ENCODE measurements at regions not wholly inside any gene's neighbourhood (a gene's known extent, or its start where the extent isn't known, plus 50 kb on each side); places are given as distances from the start of the nearest gene placed in this dataset.
"Not testable (repeated sequence)": the region's sequence is repeated elsewhere in the genome, so short reads cannot be mapped to it uniquely, and the experiment has no call there.

DNA sequence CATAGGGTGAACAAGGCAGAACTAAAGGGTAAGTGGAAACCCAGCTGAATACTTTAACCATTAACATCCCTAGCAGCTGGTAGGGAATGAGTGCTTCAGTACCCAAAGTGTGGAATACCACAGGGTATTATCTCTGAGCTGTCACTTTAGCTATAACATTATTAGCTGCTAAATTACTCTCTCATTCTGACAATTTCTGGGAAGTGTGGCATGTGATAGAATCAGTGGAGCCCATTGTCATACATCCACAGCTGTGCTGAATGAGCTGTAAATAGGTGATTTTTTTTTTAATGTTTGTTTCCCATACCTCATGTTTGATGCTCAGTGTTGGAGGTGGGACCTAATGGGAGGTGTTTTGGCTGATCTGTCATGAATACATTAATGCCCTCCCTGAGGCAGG, 894.3 kb downstream of the DIPK2A start:
- H3K27me3 ChIP-seq (ENCODE audit: control insufficient read depth, insufficient read depth, low read length): no peaks in the 10 kb centered on the region
- H3K9ac ChIP-seq (ENCODE audit: low read length): no peak overlapping the region
- no peaks in the 10 kb centered on the region for H3K36me3 ChIP-seq (ENCODE audit: control insufficient read depth, insufficient read depth, low read length)
- H3K4me3 ChIP-seq (ENCODE audit: low read length): no peak overlapping the region
- H3K27ac ChIP-seq (ENCODE audit: low read depth, low read length): no peak overlapping the region
- no peaks in the 10 kb centered on the region for H3K4me1 ChIP-seq (ENCODE audit: control insufficient read depth, insufficient read depth, low read length)

DNA sequence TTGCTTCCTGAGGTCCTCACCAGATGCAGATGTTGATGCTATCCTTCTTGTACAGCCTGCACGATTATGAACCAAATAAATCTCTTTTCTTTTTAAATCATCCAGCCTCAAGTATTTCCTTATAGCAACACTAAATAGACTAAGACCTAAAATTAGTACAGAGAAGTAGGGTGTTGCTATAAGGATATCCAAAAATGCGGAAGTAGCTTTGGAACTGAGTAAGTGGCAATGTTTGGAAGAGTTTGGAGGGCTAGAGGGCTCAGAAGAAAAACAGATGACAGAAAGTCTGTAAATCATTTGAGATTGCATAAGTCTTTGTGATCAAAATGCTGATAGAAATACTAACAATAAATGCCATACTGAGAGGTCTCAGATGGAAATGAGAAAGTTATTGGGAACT, 894.9 kb downstream of the DIPK2A start:
- H3K4me3 ChIP-seq (ENCODE audit: low read length): no peak overlapping the region
- H3K27me3 ChIP-seq (ENCODE audit: control insufficient read depth, insufficient read depth, low read length): no peaks in the 10 kb centered on the region
- no peaks in the 10 kb centered on the region for H3K4me1 ChIP-seq (ENCODE audit: control insufficient read depth, insufficient read depth, low read length)
- no peak overlapping the region for H3K9ac ChIP-seq (ENCODE audit: low read length)
- no peaks in the 10 kb centered on the region for H3K36me3 ChIP-seq (ENCODE audit: control insufficient read depth, insufficient read depth, low read length)
- no peak overlapping the region for H3K27ac ChIP-seq (ENCODE audit: low read depth, low read length)

DNA sequence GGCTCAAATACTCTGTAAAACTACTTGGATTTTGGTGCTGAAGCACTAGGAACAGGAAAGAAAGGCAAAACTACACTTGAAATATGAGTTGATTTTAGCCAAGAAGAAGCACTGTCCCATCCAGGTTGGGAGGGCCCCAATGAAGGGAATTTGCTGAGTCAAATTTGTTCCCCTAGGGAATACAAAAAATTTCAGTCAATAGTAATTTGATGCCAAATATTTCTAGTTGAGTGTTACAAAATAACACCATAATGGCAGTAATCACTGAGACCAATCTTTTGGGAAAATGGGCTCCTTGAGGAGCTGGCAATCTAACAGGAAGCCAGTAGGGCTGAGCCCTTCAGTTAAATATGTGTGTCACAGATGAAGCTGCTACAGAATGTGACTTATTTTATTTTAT, 896.9 kb downstream of the DIPK2A start:
- no peaks in the 10 kb centered on the region for H3K4me1 ChIP-seq (ENCODE audit: control insufficient read depth, insufficient read depth, low read length)
- no peaks in the 10 kb centered on the region for H3K36me3 ChIP-seq (ENCODE audit: control insufficient read depth, insufficient read depth, low read length)
- no peak overlapping the region for H3K27ac ChIP-seq (ENCODE audit: low read depth, low read length)
- H3K9ac ChIP-seq (ENCODE audit: low read length): no peak overlapping the region
- H3K27me3 ChIP-seq (ENCODE audit: control insufficient read depth, insufficient read depth, low read length): no peaks in the 10 kb centered on the region
- no peak overlapping the region for H3K4me3 ChIP-seq (ENCODE audit: low read length)

DNA sequence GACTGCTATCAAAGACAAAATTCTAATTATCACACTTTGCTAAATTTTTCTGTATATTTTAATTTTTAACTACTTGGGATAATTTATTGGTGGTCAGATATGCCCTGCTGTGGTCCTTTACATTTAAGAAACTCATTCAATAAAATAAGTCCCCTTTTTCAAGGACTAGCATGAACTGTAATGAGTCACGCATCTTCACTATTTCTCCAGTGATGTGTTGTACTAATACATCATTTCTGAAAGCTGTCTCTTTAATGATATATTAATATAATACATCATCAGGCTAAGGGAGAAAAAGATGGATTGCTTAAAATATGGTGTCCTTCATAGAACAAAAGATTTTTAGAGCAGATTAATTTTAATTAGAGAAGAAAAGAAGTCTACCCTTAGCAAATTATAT, 901.4 kb downstream of the DIPK2A start:
- Histone ChIP-seq H3K36me3 (ENCODE audit: control insufficient read depth, insufficient read depth, low read length) (no peaks in the 10 kb centered on the region), H3K4me1 (ENCODE audit: control insufficient read depth, insufficient read depth, low read length) (no peaks in the 10 kb centered on the region), H3K4me3 (ENCODE audit: low read length) (no peak overlapping the region), H3K27ac (ENCODE audit: low read depth, low read length) (no peak overlapping the region), H3K27me3 (ENCODE audit: control insufficient read depth, insufficient read depth, low read length) (no peaks in the 10 kb centered on the region), H3K9ac (ENCODE audit: low read length) (no peak overlapping the region)

DNA sequence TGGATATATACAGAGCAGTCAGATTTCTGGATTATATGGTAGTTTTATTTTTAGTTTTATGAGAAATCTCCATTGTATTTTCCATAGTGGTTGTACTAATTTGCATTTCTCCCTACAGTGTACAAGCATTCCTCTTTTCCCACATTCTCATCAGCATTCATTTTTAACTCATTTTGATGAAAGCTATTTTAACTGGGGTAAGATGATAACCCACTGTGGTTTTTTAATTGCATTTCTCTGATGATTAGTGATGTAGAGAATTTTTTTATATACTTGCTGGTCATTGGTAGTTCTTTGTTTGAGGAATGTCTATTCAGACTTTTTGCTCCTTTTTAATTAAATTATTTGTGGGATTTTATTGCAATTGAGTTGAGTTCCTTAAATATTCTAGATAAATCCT, 903.6 kb downstream of the DIPK2A start:
- Histone ChIP-seq H3K9ac (ENCODE audit: low read length) (no peak overlapping the region), H3K27ac (ENCODE audit: low read depth, low read length) (no peak overlapping the region), H3K4me1 (ENCODE audit: control insufficient read depth, insufficient read depth, low read length) (no peaks in the 10 kb centered on the region), H3K27me3 (ENCODE audit: control insufficient read depth, insufficient read depth, low read length) (no peaks in the 10 kb centered on the region), H3K4me3 (ENCODE audit: low read length) (no peak overlapping the region), H3K36me3 (ENCODE audit: control insufficient read depth, insufficient read depth, low read length) (no peaks in the 10 kb centered on the region)

DNA sequence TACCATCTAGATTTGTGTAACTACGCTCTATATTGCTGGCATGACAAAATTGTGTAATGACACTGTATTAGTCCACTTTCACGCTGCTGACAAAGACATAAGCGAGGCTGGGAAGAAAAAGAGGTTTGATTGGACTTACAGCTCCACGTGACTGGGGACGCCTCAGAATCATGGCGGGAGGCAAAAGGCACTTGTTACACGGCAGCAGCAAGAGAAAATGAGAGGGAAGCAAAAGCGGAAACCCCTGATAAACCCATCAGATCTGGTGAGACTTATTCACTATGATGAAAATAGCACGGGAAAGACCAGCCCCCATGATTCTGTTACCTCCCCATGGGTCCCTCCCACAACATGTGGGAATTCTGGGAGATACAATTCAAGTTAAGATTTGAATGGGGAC, 905.7 kb downstream of the DIPK2A start:
- Histone ChIP-seq H3K36me3 (ENCODE audit: control insufficient read depth, insufficient read depth, low read length) (no peaks in the 10 kb centered on the region), H3K4me3 (ENCODE audit: low read length) (no peak overlapping the region), H3K4me1 (ENCODE audit: control insufficient read depth, insufficient read depth, low read length) (no peaks in the 10 kb centered on the region), H3K27ac (ENCODE audit: low read depth, low read length) (no peak overlapping the region), H3K9ac (ENCODE audit: low read length) (no peak overlapping the region), H3K27me3 (ENCODE audit: control insufficient read depth, insufficient read depth, low read length) (no peaks in the 10 kb centered on the region)

DNA sequence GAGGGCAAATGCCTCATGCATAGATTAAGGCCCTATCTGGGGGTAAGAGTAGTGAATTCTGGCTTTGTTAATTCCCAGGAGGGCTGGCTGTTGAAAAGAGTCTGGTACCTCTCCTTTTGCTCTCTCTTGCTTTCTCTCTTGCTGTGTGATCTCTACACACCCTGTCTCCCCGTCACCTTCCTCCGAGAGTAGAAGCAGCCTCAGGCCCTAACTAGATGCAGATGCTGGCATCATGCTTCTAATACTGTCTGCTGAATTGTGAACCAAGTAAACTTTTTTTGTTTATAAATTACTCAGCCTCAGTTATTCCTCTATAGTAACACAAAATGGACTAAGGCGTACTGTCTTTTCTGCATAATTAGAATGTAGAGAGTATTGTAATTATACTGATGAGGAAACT, 908.1 kb downstream of the DIPK2A start:
- H3K36me3 ChIP-seq (ENCODE audit: control insufficient read depth, insufficient read depth, low read length): no peaks in the 10 kb centered on the region
- H3K9ac ChIP-seq (ENCODE audit: low read length): no peak overlapping the region
- H3K4me1 ChIP-seq (ENCODE audit: control insufficient read depth, insufficient read depth, low read length): no peaks in the 10 kb centered on the region
- H3K27me3 ChIP-seq (ENCODE audit: control insufficient read depth, insufficient read depth, low read length): no peaks in the 10 kb centered on the region
- no peak overlapping the region for H3K27ac ChIP-seq (ENCODE audit: low read depth, low read length)
- H3K4me3 ChIP-seq (ENCODE audit: low read length): no peak overlapping the region

DNA sequence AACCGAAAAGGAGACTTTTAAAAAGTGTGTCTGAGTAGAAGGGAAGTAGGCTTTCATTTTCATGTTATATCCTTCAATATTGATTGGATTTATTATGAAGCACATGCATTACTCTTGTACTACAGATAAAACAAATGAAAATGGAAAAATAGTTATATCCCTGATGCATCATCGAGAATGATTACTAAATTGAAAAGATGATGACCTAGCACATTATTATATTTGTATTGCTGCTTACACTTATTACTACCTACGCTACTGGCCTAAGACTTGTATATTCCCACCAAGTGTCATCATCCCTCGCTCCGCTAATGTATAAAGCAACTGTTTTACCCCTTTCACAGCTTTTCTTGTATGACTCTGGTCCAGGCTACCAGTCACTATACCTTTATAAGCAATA, 922.4 kb downstream of the DIPK2A start:
- Histone ChIP-seq H3K9ac (ENCODE audit: low read length) (no peak overlapping the region), H3K4me3 (ENCODE audit: low read length) (no peak overlapping the region), H3K27ac (ENCODE audit: low read depth, low read length) (no peak overlapping the region), H3K27me3 (ENCODE audit: control insufficient read depth, insufficient read depth, low read length) (no peaks in the 10 kb centered on the region), H3K4me1 (ENCODE audit: control insufficient read depth, insufficient read depth, low read length) (no peaks in the 10 kb centered on the region), H3K36me3 (ENCODE audit: control insufficient read depth, insufficient read depth, low read length) (no peaks in the 10 kb centered on the region)

DNA sequence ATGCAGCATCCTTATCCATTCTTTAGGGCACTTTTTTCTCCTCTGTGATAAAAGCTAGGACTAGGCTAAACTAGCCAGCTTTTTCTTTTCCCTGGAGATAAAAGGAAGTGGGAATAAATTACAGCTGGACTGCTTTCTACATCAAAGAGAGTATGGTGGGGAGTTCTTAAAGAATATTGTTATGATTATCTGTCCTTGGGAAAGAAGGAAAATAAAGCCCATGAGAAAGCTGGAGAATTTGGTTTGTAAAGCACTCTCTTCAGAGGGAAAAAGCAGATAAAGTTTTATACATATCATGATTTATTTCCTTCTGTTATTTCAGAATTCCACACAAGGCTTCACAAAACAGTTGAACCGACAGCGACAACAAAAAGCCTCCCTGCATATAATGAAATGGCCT, 923.0 kb downstream of the DIPK2A start:
- Histone ChIP-seq H3K27ac (ENCODE audit: low read depth, low read length) (no peak overlapping the region), H3K9ac (ENCODE audit: low read length) (no peak overlapping the region), H3K36me3 (ENCODE audit: control insufficient read depth, insufficient read depth, low read length) (no peaks in the 10 kb centered on the region), H3K4me3 (ENCODE audit: low read length) (no peak overlapping the region), H3K4me1 (ENCODE audit: control insufficient read depth, insufficient read depth, low read length) (no peaks in the 10 kb centered on the region), H3K27me3 (ENCODE audit: control insufficient read depth, insufficient read depth, low read length) (no peaks in the 10 kb centered on the region)

DNA sequence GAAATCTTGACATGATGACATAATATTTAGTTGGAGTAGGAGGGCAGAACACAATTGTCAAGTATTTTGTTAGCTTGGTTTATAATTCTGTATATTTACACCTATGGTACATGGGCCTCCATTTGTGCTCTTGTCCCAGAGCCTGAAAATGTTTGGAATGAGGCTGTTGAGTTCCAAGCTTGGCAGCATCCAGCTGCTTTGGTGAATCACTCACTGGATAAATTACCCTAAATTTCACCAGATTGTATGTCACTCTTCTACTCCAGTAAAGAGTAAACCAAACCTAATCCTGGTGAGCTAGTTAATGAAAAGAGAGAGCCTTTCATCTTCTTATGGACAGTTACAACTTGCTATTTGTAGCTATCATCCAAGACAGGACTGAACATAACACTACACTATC, 928.7 kb downstream of the DIPK2A start:
- Histone ChIP-seq H3K27ac (ENCODE audit: low read depth, low read length) (no peak overlapping the region), H3K4me1 (ENCODE audit: control insufficient read depth, insufficient read depth, low read length) (no peaks in the 10 kb centered on the region), H3K27me3 (ENCODE audit: control insufficient read depth, insufficient read depth, low read length) (no peaks in the 10 kb centered on the region), H3K9ac (ENCODE audit: low read length) (no peak overlapping the region), H3K4me3 (ENCODE audit: low read length) (no peak overlapping the region), H3K36me3 (ENCODE audit: control insufficient read depth, insufficient read depth, low read length) (no peaks in the 10 kb centered on the region)

DNA sequence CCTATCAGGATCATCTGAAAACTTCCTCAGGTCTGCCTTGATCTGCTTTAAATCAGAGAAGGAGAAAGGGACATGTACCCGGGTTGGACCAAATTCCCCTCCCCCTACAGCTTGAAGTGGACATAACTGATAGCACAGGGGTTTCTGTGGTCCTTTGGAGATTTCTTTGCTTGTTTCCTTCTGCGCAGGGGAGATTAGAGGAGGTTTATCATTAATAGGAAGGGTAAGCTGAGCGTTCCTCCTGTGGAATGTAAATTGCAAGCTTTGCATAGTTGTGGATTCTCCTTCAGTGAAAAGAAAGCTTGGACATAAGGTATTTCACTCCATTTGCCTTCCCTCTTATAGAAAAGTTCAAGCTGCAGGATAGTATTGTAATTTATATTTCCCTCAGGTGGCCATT, 936.0 kb downstream of the DIPK2A start:
- not testable (repeated sequence) for H3K9ac ChIP-seq (ENCODE audit: low read length); H3K4me1 ChIP-seq (ENCODE audit: control insufficient read depth, insufficient read depth, low read length); H3K36me3 ChIP-seq (ENCODE audit: control insufficient read depth, insufficient read depth, low read length); H3K4me3 ChIP-seq (ENCODE audit: low read length); H3K27me3 ChIP-seq (ENCODE audit: control insufficient read depth, insufficient read depth, low read length); H3K27ac ChIP-seq (ENCODE audit: low read depth, low read length)

DNA sequence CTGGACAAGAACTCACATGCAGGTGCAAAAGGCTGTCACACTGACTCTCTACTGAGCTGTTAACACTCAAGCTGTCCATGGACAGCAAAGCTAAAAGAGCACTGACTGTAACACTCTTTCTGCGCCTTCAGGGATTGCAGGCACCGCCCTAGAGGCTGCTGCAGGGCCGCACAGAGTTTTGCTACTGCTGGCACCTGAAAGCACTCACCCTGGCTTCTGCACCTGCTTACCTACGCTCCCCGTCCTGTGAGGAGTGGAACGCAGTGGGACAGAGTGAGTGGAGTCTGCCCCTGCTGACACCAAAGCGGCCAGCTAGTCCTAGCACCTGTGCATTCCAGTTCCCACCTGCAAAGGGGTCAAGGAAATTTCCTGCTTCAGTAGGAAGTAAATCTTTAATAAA, 941.3 kb downstream of the DIPK2A start:
- no peak overlapping the region for H3K27ac ChIP-seq (ENCODE audit: low read depth, low read length)
- no peak overlapping the region for H3K4me3 ChIP-seq (ENCODE audit: low read length)
- H3K27me3 ChIP-seq (ENCODE audit: control insufficient read depth, insufficient read depth, low read length): no peaks in the 10 kb centered on the region
- no peaks in the 10 kb centered on the region for H3K4me1 ChIP-seq (ENCODE audit: control insufficient read depth, insufficient read depth, low read length)
- no peaks in the 10 kb centered on the region for H3K36me3 ChIP-seq (ENCODE audit: control insufficient read depth, insufficient read depth, low read length)
- no peak overlapping the region for H3K9ac ChIP-seq (ENCODE audit: low read length)

DNA sequence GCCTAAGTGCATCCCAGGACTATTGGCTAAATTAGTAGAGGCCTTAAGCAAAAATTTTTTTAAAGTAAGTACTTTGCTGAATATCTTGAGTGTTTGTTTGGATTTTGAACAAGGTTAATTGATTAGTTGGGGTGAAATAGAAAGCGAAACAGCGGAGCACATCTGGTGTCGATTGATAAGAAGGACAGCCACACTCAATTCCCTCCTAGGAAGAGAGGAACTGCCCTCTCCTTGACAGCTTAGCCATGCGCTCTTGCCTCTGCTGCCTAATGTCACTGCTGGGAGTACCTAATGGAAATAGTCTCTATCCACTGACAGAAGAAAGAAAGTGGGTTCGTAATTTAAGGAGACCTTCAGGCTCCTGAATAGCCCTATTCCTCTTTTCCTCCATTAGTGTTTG, 943.6 kb downstream of the DIPK2A start:
- no peaks in the 10 kb centered on the region for H3K36me3 ChIP-seq (ENCODE audit: control insufficient read depth, insufficient read depth, low read length)
- H3K27ac ChIP-seq (ENCODE audit: low read depth, low read length): no peak overlapping the region
- H3K9ac ChIP-seq (ENCODE audit: low read length): no peak overlapping the region
- H3K4me3 ChIP-seq (ENCODE audit: low read length): no peak overlapping the region
- H3K27me3 ChIP-seq (ENCODE audit: control insufficient read depth, insufficient read depth, low read length): no peaks in the 10 kb centered on the region
- no peaks in the 10 kb centered on the region for H3K4me1 ChIP-seq (ENCODE audit: control insufficient read depth, insufficient read depth, low read length)

DNA sequence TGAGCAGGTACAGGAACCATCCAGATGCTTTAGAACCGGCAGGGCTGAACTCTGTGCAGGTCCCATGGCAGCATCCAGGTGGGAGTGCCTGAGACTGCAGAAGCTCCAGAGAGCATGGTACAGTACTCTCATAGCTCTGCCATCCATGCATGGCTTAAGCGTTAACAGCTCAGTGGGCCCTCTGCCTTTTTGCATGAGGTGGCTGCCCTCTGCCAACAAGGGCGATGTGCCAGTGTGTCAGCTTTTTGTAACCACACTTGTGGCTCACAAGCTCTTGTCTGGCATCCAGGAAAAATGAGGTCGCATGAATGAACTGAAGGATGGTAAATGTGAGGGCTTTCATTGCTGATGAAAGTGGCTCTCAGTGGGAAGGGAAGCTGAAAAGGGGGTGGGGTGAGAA, 950.1 kb downstream of the DIPK2A start:
- Histone ChIP-seq H3K9ac (ENCODE audit: low read length) (no peak overlapping the region), H3K27ac (ENCODE audit: low read depth, low read length) (no peak overlapping the region), H3K27me3 (ENCODE audit: control insufficient read depth, insufficient read depth, low read length) (no peaks in the 10 kb centered on the region), H3K4me1 (ENCODE audit: control insufficient read depth, insufficient read depth, low read length) (no peaks in the 10 kb centered on the region), H3K4me3 (ENCODE audit: low read length) (no peak overlapping the region), H3K36me3 (ENCODE audit: control insufficient read depth, insufficient read depth, low read length) (no peaks in the 10 kb centered on the region)
